HCEC 1CT (cell line): ENCODE measurements at regions not wholly inside any gene's neighbourhood (a gene's known extent, or its start where the extent isn't known, plus 50 kb on each side); places are given as distances from the start of the nearest gene placed in this dataset.
A peak's percentile ranks its signal among the peaks of the same experiment; 100 is the strongest.

Experiments used
- DNase-seq: peaks from one replicate; pipeline ENCODE4 v3.0.0-alpha.2; 2017

DNA sequence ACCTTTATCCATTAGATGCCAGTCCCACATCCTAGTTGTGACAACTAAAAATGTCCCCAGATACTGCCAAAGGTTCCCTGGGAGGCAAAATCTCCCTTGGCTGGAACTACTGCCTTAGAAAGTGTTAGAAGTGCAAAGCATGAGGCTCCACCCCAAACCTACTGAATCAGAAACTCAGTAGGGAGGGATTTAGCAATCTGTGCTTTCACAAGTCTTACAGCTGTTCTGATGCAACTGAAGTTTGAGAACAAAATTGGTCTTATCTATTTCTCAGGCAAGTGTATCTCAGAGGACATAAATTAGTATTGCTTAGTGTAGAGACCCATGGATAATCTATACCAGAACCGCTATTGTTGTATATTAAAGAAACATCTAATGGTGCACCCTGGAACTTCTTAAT lies 70.2 kb downstream of the CLDN1 start:
- DNase-seq, result peak; percentile 54

- DNase-seq, result no peak
Observed at GRCh38 chr3:190249414-190249813, 72.8 kb downstream of the CLDN1 start.

GRCh38 chr3:190242147-190242546 lies 80.1 kb downstream of the CLDN1 start:
- DNase-seq, result no peak

DNA sequence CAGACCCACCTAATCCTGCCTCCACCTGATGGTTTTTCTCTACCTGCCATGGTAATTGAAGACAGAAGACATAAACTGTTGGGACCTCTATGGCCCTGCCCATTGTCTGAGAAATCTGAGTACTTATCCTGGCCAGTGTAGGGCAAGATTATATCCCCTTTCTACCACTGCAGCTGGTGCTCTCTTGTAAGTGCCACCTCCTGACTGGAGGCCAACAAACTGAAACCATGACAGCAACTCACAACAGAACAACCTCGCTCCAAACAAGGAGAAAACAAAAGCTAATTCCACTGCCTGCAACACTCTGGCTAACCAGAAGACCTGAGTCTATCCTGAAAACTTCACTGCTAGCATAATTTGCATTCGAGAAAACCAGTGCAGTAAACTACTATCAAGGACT lies 82.9 kb downstream of the CLDN1 start:
- no peak for DNase-seq

- no peak for DNase-seq
Observed at GRCh38 chr3:190238871-190239270, 83.4 kb downstream of the CLDN1 start.

DNA sequence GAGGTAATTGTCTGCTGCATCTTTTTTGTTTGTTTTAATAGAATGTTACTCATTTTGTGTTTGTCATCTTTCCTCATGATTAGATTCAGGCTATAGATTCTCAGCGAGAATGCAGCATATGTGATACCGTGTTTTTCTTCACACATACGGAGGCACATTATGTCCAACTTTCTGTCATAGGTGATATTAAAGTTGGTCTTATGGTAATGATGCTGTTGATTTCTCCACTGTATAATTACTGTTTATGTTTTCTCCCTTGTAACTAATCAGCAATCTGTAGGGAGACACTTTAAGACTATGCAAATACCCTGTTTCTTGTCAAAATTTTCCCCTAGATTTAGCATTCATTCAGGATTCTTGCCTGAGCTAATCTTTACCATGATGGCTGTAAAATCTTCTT lies 87.6 kb downstream of the CLDN1 start:
- DNase-seq, result no peak

GRCh38 chr3:190229632-190230424 lies 92.4 kb downstream of the CLDN1 start:
- DNase-seq, result no peak

DNA sequence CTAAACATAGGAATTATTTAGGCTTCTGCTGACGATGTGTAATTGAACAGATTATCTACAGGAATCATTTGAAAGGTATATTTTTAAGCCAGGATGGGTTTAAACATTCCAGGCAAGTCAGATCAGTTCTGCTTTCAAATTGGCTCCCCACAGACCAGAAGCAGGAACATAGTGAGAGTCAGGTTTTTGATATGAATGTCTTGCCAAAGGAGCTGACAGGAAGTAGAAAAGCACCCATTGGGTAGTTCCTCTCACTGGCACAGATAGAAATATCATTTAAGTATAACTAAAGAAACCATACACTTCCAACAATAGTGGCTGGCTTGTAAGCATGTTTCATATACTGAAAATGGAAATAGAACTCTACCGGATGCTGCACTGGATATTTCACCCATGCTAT lies 95.2 kb downstream of the CLDN1 start:
- no peak for DNase-seq

DNA sequence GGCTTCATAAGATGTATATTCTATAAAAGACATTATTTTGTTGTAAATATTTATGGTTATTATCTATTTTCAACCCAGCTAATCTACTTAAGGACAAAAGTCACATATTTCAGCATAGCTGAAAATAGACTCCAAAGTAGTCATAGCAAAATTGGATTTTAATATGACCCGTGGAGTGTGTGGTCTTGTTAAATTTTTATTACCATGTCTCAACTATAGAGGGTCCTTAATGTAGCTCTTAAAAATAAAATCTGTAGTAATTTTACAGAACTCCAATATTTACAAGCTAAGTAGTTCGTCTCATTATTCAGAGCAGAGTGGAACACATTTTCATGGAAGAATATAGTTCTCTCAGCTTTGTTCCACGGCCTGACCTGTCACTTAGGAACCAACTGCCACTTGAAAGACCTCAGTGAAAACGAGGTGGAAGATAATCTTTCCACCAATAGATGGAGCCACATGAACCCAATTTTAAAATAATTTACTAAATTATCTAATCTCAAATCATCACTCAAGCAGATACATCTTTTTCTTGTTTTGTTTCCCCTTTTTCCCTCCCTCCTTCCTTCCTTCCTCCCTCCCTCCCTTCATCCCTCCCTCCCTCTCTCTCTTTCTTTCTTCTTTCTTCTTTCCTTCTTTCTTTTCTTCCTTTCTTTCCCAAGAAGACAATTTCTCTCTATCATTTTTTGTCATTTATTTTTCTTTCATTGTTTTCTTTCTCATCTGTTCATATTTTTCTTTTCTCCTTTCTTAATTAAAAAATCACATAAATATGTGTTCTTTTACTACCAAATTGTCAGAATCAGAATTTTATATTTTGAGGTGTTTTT lies 97.2 kb downstream of the CLDN1 start:
- DNase-seq, result peak; percentile 42

- DNase-seq, result no peak
Observed at GRCh38 chr3:190224456-190224855, 97.8 kb downstream of the CLDN1 start.

DNA sequence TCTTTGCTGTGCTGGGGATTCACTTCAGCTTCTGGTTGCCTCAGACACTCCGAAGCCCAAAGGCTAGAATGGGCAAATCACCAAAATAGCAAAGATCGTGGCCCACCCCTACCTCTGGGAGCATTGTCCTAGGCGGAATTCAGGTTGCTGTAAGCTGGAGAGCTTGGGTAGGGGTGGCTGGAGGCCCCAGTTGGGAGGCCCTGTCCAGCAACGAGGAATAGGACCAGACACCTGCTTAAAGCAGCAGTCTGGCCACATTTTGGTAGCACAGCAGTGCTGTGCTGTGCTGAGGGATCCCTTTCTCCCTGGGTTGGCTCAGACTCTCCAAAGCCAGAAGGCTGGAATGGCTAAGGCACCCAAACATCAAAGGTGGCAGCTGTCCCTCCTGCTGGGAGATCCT lies 99.3 kb downstream of the CLDN1 start:
- no peak for DNase-seq

DNA sequence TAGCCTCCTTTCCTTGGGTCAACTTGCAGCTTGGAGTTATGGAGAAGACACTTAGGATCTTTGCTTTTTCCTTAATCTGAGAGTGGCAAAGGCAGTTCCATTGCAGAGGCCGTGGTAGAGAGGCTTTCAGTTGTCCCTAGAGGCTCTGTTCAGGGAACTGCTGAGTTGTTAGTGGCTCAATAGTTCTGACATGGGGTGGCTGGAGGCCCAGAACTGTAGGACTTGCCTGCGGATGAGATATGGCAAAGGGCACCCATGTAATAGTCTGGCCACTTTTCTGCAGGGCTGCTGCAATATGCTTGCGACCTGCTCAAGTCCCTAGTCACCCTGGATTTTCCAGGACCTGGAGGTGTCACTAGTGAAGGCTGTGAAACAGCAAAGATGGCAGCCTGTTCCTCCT lies 99.9 kb downstream of the CLDN1 start:
- DNase-seq, result no peak

- DNase-seq, result no peak
Observed at GRCh38 chr3:190220362-190220761, 99.7 kb upstream of the P3H2 start.

DNA sequence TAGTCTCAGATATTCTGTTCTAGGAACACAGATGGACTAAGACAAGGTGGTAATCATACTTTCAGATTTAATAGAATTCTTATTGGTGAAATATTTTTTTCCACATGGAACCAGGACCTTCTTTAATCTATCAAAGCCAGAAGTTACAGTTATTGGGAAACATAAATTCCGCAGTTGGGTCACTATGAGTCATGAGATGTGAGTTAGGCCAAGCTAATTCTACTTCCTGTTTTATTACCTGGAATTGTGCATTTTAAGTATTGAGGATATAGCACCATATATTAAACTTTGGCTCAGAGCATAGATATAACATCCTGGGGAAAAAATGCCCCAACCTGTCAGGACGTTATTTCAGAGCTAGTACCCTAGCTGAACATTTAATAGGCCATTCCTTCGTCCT lies 96.4 kb upstream of the P3H2 start:
- peak; percentile 73 for DNase-seq

- no peak for DNase-seq
Observed at GRCh38 chr3:190213727-190214126, 93.0 kb upstream of the P3H2 start.

GRCh38 chr3:190210608-190211007 lies 89.9 kb upstream of the P3H2 start:
- DNase-seq, result no peak

DNA sequence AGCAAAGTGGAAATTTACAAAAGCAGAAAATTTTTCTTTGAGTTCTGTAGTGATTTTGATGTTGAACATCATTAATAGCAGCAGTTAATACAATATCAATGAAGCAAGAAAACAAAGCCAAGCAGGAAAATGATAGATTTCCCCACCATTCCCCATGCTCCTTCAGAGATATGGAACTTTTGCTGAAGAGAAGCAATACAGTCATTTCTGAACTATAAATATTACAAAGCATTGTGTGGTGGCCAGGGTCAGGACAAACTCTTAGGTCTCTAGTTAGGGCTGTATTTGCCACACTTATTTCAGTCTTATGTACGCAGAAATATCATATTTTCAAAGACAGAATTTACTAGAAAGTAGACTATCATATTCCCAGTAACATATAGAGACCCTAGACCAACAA lies 88.8 kb upstream of the P3H2 start:
- no peak for DNase-seq

GRCh38 chr3:190208196-190208595 lies 87.5 kb upstream of the P3H2 start:
- DNase-seq, result no peak

DNA sequence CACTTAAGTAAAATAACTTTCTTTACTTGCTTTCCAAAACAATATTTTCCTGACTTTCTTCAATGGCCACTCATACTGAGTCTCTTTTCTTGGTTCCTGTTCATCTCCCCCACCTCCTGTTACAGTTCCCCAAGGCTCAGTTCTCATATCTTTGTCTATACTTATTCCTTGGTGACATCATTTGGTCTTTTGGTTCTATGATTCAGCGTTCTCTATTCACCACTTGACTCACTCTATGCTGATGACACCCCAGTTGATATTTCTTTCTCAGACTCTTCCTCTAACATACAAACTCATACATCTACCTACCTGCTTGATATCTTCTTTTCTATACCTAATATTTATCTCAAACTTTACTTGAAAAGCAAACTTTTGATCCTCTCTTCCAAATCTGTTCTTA lies 85.0 kb upstream of the P3H2 start:
- peak; percentile 77 for DNase-seq

DNA sequence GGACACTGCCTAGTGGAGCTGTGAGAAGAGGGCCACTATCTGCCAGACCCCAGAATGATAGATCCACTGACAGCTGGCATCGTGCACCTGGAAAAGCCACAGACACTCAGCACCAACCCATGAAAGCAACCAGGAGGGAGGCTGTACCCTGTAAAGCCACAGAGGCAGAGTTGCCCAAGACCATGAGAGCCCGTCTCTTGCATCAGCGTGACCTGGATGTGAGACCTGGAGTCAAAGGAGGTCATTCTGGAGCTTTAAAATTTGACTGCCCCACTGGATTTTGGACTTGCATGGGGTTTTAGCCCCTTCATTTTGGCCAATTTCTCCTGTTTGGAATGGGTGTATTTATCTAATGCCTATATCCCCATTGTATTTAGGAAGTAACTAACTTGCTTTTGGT lies 83.5 kb upstream of the P3H2 start:
- DNase-seq, result no peak

DNA sequence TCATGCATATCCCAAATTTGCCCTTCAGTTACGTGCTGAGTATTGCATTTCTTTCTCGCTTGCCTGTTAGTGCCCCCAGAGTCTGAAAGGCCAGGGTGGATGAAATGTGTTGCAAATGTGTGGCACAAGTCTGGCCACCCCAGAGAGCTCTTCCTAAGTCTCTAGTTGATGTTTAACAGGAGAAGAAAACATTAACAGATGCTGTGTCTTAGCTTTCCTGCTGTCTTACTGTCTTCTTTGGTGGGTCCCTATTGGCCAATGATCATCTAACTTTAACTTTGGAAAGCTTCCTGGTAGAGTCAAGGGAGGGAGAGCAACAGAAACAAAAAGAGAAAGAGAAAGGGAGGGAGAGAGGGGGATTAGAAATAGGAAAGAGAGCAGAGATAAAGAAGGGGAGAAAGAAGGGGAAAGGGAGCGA lies 76.7 kb upstream of the P3H2 start:
- DNase-seq, result no peak

GRCh38 chr3:190194506-190194905 lies 73.8 kb upstream of the P3H2 start:
- DNase-seq, result no peak

DNA sequence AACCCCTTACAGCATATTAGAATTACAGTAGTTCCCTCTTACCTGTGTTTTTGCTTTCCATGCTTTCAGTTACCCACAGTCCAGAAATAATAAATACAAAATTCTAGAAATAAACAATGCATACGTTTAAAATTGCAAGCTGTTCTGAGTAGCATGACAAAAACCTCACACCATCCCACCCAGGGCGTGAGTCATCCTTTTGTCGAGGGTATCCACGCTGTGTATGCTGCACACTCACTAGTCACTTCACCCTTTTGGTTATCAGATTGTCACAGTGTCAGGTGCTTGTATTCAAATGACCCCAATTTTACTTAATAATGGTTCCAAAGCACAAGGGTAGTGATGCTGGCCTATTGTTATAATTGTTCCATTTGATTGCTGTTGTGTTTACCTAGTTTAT lies 72.5 kb upstream of the P3H2 start:
- no peak for DNase-seq

DNA sequence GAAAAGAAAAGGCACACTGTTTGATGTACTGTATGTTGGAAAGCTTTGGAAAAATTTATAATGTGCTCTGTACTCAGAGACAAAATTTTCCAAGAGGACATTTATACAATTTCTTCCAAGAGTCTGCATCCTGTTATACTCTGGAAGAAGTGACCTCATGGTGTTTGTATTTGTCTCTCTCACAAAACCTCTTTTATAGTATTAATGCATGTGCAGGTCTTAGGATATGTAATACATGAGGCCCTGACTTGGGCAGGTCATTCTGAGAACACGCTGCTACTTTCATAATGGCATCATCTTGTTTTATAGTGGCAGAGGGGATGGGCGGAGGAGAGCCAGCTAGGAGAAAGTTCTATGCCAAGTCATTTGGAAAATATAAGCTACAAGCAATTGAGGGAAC lies 72.0 kb upstream of the P3H2 start:
- no peak for DNase-seq
